NCI-H2196 (cell line): ENCODE measurements at regions not wholly inside any gene's neighbourhood (a gene's known extent, or its start where the extent isn't known, plus 50 kb on each side); places are given as distances from the start of the nearest gene placed in this dataset.
A peak's percentile ranks its signal among the peaks of the same experiment; 100 is the strongest.
"Not testable (repeated sequence)": the region's sequence is repeated elsewhere in the genome, so short reads cannot be mapped to it uniquely, and the experiment has no call there.

ENCODE experiments used
- DNase-seq: peaks from one replicate; lab custom pipeline; 2025; ENCODE audit not compliant: unreplicated experiment; lab: John Stamatoyannopoulos, UW

- DNase-seq, result no peak
These were observed 96.3 kb upstream of the TRIM24 start for GRCh38 chr7:138363721-138364120.

DNA sequence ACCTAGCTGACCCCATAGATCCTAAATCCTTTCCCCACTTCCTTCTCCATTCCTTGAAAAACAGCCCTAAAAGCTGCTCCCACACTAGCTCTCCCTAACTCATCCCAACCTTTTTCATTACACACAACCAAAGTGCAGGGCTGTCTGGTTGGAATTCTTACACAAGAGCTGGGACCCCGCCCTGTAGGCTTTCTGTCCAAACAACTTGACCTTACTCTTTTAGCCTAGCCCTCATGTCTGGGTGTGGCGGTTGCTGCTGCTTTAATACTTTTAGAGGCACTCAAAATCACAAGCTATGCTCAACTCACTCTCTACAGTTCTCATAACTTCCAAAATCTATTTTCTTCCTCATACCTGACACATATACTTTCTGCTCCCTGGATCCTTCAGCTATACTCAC, 93.9 kb upstream of the TRIM24 start:
- DNase-seq, result not testable (repeated sequence)

- DNase-seq, result not testable (repeated sequence)
These were observed 93.4 kb upstream of the TRIM24 start for GRCh38 chr7:138366676-138367075.

DNA sequence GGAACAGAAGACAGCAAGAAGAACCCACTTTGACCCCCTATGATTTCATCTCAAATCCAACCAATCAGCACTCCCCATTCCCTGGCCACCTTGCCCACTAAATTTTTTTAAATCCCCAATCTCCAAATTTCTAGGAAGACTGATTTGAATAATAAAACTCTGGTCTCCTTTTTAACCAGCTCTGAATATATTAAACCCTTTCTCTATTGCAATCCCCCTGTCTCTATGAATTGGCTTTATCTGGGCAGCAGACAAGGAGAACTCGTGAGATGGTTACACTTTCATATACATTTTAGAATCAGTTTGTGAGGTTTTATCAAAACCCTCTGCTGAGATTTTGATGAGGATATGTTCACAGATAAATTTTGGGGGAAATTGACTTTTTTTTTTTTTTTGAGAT, 90.3 kb upstream of the TRIM24 start:
- no peak for DNase-seq

- no peak for DNase-seq
These were observed 89.1 kb upstream of the TRIM24 start for GRCh38 chr7:138370956-138371355.

DNA sequence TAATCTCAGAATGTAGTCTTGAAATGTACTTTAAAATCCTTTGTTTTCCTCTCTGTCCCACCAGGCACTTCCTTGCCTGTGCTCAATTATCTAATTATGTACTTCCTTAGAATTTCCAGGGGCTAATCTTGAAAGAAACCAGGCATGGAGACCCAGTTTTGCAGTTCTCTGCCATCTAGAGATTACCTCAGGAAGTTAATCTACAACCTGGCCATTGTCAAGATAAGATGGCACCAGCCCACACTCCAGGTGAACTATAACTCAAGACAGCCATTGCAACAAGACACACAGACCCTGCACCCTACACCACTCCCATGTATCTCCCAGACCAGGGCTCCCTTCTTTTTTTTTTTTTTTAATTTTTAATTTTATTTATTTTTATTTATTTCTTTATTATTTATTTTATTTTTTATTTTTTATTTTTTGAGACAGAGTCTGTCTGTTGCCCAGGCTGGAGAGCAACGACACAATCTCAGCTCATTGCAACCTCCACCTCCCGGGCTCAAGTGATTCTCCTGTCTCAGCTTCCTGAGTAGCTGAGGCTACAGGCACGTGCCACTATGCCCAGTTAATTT, 85.9 kb upstream of the TRIM24 start:
- no peak for DNase-seq

DNA sequence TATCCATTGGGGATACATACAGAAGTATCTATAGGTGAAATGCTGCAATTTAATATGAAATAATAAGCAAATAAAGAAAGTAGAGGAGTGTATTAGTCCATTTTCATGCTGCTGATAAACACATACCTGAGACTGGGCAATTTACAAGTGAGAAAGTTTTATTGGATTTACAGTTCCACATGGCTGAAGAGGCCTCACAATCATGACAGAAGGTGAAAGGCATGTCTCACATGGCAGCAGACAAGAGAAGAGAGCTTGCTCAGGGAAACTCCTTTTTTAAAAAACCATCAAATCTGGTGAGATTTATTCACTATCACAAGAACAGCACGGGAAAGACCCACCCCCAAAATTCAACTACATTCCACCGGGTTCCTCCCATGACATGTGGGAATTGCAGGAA, 82.8 kb upstream of the TRIM24 start:
- DNase-seq, result no peak

DNA sequence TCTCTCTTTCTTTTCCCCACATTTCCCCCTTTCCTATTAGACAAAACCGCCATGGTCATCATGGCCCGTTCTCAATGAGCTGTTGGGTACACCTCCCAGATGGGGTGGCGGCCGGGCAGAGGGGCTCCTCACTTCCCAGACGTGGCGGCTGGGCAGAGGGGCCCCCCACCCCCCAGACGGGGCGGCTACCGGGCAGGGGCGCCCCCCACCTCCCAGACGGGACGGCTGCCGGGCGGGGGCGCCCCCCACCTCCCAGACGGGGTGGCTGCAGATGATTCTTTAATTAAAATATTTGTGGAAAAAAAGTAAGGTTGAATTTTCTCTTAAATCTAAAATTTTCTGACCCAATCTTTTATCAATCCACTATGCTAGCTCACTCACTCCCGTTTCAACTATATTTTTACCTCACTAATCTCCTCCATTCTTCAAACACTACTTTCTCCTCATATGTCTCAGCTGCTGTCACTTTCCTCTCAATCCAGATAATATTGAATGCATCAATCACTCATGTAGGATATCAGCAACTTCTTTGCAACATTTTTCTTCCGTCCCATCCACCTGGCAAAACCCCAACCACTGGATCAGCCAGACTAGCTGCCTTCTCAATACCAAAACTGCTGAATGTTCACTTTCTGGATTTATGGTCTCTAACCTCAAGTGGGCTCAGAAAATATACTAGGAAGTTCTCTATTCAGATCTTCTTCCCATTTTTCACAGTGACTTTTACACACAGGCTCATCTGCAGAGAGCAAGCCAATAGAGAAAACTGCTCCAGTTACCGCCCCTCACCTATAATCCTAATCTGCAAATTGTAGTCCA, 81.1 kb upstream of the TRIM24 start:
- DNase-seq, result no peak

DNA sequence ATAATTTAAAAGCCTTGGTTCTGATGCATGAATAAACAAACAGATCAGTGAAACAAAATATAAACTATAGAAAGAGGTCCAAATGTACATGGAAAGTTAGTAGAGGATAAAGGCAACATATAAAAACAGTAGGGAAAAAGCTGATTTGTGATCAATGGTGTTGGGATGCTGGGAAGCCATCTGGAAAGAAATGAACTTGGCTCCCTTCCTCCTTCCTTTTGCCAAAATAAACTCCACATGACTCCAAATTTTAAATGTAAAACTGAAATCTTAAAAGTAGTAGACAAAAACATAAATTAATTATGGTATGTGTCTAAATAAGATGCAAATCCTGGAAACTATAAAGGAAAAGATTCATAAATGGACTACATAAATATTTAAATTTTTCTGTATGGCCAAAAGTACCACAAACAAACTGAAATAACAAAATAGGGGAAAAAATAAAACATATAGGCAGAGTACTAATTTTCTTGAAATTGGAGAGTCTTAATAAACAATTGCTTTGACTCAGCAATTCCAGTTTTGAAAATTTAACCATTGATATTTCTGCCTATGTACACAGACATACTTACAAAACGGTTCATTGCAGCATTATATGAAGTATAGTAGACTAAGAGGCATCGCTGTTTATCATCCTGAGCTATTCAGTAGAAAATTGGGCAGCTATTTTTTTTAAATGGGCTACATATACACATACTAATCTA, 77.0 kb upstream of the TRIM24 start:
- no peak for DNase-seq

DNA sequence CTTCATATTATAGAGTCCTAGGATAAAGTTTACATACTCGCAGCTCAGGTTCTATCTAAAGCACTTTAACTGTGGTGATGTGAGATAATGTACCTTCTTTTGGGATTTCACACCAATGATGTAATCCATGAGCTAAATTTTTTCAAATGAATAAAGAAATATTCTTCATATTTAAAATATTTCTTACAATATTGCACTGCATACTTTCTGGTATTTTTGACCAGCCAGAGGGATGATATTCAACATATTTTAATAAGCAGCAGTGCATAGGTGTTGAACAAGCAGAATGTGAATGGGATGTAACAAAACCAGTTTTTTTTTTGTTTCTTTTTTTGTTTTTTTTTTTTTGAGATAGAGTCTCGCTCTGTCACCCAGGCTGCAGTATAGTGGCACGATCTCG, 73.2 kb upstream of the TRIM24 start:
- DNase-seq, result no peak

DNA sequence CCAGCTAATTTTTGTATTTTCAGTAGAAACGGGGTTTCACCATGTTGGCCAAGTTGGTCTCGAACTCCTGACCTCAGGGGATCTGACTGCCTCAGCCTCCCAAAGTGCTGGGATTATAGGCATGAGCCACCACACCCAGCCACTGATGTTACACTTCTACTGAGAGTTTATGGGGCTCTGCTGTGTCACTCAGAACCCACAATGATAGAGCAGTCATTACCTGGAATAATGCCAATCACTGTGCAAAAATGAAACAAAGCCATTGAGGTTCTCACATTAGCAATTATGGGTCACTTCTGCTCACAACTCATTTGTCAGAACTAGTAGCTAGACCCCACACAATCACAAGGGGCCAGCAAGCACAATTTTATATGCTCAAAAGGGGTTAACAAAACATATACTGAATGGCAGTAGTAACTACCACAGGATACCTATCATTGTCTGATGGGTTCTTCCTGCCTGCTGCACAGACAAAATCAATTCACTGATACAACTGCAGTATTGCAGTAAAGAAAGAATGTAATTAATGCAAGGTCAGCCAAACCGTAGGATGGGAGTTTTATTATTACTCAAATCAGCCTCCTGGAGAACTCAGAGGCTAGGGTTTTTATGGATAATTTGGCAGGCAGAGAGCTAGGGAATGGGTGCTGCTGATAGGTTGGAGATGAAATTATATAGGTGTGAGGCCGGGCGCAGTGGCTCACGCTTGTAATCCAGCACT, 72.1 kb upstream of the TRIM24 start:
- no peak for DNase-seq

GRCh38 chr7:138388673-138389491, 71.2 kb upstream of the TRIM24 start:
- no peak for DNase-seq

GRCh38 chr7:138395763-138396162, 64.3 kb upstream of the TRIM24 start:
- no peak for DNase-seq

- DNase-seq, result peak; percentile 27
These were observed 63.6 kb upstream of the TRIM24 start for GRCh38 chr7:138396251-138397070.

DNA sequence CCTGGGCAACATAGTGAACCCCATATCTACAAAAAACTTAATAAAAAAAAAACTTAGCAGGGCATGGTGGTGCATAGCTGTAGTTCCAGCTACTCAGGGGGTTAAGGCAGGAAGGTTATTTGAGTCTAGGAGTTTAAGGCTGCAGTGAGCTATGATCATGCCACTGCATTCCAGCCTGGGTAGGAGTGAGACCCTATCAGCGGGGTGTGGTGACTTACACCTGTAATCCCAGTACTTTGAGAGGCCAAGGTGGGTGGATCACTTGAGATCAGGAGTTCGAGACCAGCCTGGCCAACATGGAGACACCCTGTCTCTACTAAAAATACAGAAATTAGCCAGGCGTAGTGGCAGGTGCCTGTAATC, 63.0 kb upstream of the TRIM24 start:
- DNase-seq, result not testable (repeated sequence)

GRCh38 chr7:138398857-138399256, 61.2 kb upstream of the TRIM24 start:
- DNase-seq, result no peak

DNA sequence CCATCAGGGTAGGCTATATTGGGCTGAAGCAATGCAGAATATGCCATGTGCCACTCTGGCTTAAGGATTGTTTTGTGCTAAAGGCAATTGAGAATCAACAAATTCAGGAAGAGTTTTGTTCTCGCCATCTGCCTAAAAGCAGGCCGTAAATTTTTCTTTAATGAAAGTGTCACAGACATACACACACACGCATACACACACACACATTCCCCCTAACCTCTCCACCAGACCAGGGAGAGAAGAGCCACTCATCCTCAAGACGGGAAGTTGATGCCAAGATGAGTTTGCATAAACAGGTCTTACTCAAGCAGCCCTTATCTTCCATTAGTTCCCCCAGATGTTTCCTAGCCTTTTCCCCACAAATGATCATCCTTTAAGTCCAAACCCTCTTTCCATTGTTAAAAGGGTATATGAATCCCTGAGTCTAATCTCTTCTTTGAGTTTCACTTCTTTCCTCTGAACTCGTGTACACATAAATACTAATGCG, 59.6 kb upstream of the TRIM24 start:
- DNase-seq, result no peak

GRCh38 chr7:138402749-138403148, 57.3 kb upstream of the TRIM24 start:
- DNase-seq, result no peak

DNA sequence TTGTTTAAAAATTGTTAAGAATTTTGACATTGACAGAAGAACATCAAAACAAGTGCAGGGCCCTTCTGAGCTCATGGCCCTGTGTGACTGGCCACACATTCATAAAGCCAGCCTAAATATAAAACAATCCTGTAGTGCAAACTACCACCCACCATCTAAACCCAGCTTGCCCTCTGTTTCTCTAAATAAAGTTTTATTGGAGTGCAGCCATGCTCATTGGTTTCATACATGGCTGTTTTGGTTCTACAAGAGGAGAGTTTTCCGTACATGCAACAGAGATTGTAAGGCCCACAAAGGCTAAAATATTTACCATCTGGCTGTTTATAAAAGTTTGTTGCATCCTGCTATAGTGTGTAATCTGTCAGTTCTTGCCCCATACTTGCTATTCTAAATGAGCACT, 54.6 kb upstream of the TRIM24 start:
- DNase-seq, result no peak

DNA sequence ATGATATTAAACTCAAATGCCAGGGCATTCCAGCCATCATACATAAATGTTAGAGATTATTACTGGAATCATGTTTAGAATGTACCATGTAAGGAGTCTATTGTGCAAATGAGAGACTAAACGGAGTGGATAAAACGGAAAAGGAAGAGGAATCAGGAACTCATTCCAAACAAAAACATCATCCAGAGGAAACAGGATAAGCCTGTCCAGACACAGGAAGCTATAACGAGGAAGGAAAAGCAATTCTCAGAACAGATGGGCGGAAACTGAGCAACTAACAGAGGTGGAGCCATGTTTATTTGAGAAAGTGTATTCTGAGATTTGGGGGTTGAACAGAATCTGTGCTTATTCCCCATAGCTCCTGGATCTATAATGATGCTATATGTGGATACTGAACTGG, 52.3 kb upstream of the TRIM24 start:
- DNase-seq, result no peak
